GM12878 (cell line): ENCODE measurements at regions not wholly inside any gene's neighbourhood (a gene's known extent, or its start where the extent isn't known, plus 50 kb on each side); places are given as distances from the start of the nearest gene placed in this dataset.

Experiments used
- CEBPB ChIP-seq, 2 experiments: fragments of 150-350 bp in 1 of 2; IDR thresholded peaks; 2 replicates each; pipeline ENCODE4 v1.6.1; 2012 to 2014; ENCODE audit warnings: low read depth in 2 of 2, low read length in 2 of 2, borderline replicate concordance in 1 of 2, inconsistent platforms in 1 of 2
- CHD1 ChIP-seq: IDR thresholded peaks from 2 replicates; pipeline ENCODE4 v1.6.1; 2012; ENCODE audit warnings: low read depth, low read length, improper control_type of control experiment
- CHD2 ChIP-seq: IDR thresholded peaks from 2 replicates; pipeline ENCODE4 v1.6.1; 2011; ENCODE audit warnings: low read depth, low read length, improper control_type of control experiment, borderline replicate concordance
- DPF2 ChIP-seq: fragments of 450-650 bp; IDR thresholded peaks from 2 replicates; pipeline ENCODE4 v1.6.1; 2017; ENCODE audit warnings: mild to moderate bottlenecking
- EP300 ChIP-seq, 2 experiments: fragments of 150-350 bp in 1 of 2; IDR thresholded peaks; 2 replicates each; pipeline ENCODE4 v1.6.1; 2011 to 2012; ENCODE audit warnings: low read depth in 2 of 2, low read length in 2 of 2, borderline replicate concordance in 1 of 2, improper control_type of control experiment in 1 of 2, inconsistent platforms in 1 of 2; ENCODE audit not compliant: control insufficient read depth in 1 of 2
- ESRRA ChIP-seq: IDR thresholded peaks from 2 replicates; pipeline ENCODE4 v1.6.1; 2012; ENCODE audit warnings: mild to moderate bottlenecking, low read length, improper control_type of control experiment
- FOXK2 ChIP-seq: fragments of 450-650 bp; IDR thresholded peaks from 2 replicates; pipeline ENCODE4 v1.6.1; 2017; ENCODE audit warnings: mild to moderate bottlenecking, moderate library complexity
- HCFC1 ChIP-seq: fragments of 150-350 bp; IDR thresholded peaks from 2 replicates; pipeline ENCODE4 v1.6.1; 2014; ENCODE audit warnings: low read length
- IKZF1 ChIP-seq: fragments of 450-650 bp; conservative IDR thresholded peaks from 2 replicates; pipeline ENCODE4 v1.6.1; 2017; ENCODE audit warnings: antibody characterized with exemption, mild to moderate bottlenecking
- KAT2A ChIP-seq: conservative IDR thresholded peaks from 2 replicates; pipeline ENCODE4 v1.6.1; 2011; ENCODE audit warnings: low read depth, low read length; ENCODE audit not compliant: control insufficient read depth
- KDM1A ChIP-seq: fragments of 200-600 bp; sonication (generic); IDR thresholded peaks from 2 replicates; pipeline ENCODE4 v1.6.1; 2016; ENCODE audit warnings: borderline replicate concordance
- MEF2A ChIP-seq: IDR thresholded peaks from 2 replicates; pipeline ENCODE4 v1.6.1; 2011; ENCODE audit warnings: low read depth, mild to moderate bottlenecking, low read length, moderate library complexity; ENCODE audit not compliant: insufficient read depth
- MXI1 ChIP-seq: fragments of 150-350 bp; IDR thresholded peaks from 2 replicates; pipeline ENCODE4 v1.6.1; 2011; ENCODE audit warnings: low read depth, mild to moderate bottlenecking, inconsistent platforms, low read length, improper control_type of control experiment
- NFIC ChIP-seq: IDR thresholded peaks from 2 replicates; pipeline ENCODE4 v1.6.1; 2012; ENCODE audit warnings: low read depth, mild to moderate bottlenecking, inconsistent platforms, low read length, moderate library complexity
- NR2C1 ChIP-seq: fragments of 450-650 bp; IDR thresholded peaks from 2 replicates; pipeline ENCODE4 v1.6.1; 2017; ENCODE audit warnings: antibody characterized with exemption, mild to moderate bottlenecking, moderate library complexity
- NRF1 ChIP-seq: conservative IDR thresholded peaks from 2 replicates; pipeline ENCODE4 v1.6.1; 2011; ENCODE audit warnings: mild to moderate bottlenecking, low read depth, low read length, improper control_type of control experiment
- PAX5 ChIP-seq: IDR thresholded peaks from 2 replicates; pipeline ENCODE4 v1.6.1; 2011; ENCODE audit warnings: low read depth, low read length, borderline replicate concordance
- RBBP5 ChIP-seq: fragments of 200-600 bp; sonication (generic); conservative IDR thresholded peaks from 2 replicates; pipeline ENCODE4 v1.6.1; 2016
- YBX1 ChIP-seq: fragments of 450-650 bp; IDR thresholded peaks from 2 replicates; pipeline ENCODE4 v1.6.1; 2016; ENCODE audit warnings: antibody characterized with exemption
- ZZZ3 ChIP-seq: IDR thresholded peaks from 2 replicates; pipeline ENCODE4 v1.6.1; 2011; ENCODE audit warnings: low read depth; ENCODE audit not compliant: control insufficient read depth, insufficient read length
- TF ChIP-seq, protein P1 (sequence below): fragments of 450-650 bp; IDR thresholded peaks from 2 replicates; pipeline ENCODE4 v1.6.1; 2016; ENCODE audit warnings: mild to moderate bottlenecking
- TF ChIP-seq, protein P2 (sequence below): IDR thresholded peaks from 2 replicates; pipeline ENCODE4 v1.6.1; 2011; ENCODE audit warnings: low read depth, mild to moderate bottlenecking, low read length, moderate library complexity, borderline replicate concordance; ENCODE audit errors: extremely low read depth
- TF ChIP-seq, protein P3 (sequence below): fragments of 450-650 bp; IDR thresholded peaks from 2 replicates; pipeline ENCODE4 v1.6.1; 2017; ENCODE audit warnings: mild to moderate bottlenecking, low read depth, inconsistent platforms; ENCODE audit not compliant: poor library complexity, severe bottlenecking
- TF ChIP-seq, protein P4 (sequence below): fragments of 450-650 bp; IDR thresholded peaks from 2 replicates; pipeline ENCODE4 v1.6.1; 2017; ENCODE audit warnings: antibody characterized with exemption, mild to moderate bottlenecking, moderate library complexity

DNA sequence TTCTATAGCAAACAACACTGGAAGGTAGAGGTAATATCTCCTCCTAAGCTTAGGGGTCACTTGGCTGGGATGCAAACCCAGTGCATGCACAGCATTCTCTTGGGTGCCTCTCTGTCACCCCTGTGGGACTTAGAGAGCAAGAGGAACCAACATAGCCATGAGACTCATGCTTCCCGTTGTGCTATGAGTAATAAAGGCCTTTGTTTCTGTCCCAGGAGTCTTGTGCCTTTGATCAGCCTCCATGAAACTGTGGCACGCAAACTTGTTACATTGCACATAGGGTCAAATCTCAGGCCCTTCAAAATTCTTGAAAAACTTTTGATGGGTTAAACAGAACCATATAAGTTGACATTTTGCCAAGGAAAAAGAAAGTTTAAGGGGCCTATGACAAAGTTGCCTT is 272.8 kb downstream of the TAF11L14 start (continued):
- TF ChIP-seq NR2C1 = no peak
- TF ChIP-seq FOXK2 = no peak
- TF ChIP-seq NRF1 = no peak
- no peak for TF ChIP-seq CHD1
- peak; percentile 37; the same call in 1 of the 2 replicates for TF ChIP-seq NFIC
- TF ChIP-seq MEF2A = no peak
- TF ChIP-seq CHD2 = 0 out of 2 replicates have a peak, but pooled peaks have one; percentile 53
- TF ChIP-seq ZZZ3 = no peak
- TF ChIP-seq, protein P1, sequence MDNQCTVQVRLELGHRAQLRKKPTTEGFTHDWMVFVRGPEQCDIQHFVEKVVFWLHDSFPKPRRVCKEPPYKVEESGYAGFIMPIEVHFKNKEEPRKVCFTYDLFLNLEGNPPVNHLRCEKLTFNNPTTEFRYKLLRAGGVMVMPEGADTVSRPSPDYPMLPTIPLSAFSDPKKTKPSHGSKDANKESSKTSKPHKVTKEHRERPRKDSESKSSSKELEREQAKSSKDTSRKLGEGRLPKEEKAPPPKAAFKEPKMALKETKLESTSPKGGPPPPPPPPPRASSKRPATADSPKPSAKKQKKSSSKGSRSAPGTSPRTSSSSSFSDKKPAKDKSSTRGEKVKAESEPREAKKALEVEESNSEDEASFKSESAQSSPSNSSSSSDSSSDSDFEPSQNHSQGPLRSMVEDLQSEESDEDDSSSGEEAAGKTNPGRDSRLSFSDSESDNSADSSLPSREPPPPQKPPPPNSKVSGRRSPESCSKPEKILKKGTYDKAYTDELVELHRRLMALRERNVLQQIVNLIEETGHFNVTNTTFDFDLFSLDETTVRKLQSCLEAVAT = no peak
- no peak for TF ChIP-seq KDM1A
- TF ChIP-seq KAT2A = no peak
- TF ChIP-seq PAX5 = peak; percentile 95
- TF ChIP-seq RBBP5 = no peak
- TF ChIP-seq, protein P2, sequence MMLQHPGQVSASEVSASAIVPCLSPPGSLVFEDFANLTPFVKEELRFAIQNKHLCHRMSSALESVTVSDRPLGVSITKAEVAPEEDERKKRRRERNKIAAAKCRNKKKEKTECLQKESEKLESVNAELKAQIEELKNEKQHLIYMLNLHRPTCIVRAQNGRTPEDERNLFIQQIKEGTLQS = no peak
- TF ChIP-seq MXI1 = no peak
- no peak for TF ChIP-seq CEBPB (IDR thresholded peaks at IDR 0.05; ENCODE audit: borderline replicate concordance in 1 of 2, low read depth in 2 of 2, low read length in 2 of 2)
- TF ChIP-seq, protein P3, sequence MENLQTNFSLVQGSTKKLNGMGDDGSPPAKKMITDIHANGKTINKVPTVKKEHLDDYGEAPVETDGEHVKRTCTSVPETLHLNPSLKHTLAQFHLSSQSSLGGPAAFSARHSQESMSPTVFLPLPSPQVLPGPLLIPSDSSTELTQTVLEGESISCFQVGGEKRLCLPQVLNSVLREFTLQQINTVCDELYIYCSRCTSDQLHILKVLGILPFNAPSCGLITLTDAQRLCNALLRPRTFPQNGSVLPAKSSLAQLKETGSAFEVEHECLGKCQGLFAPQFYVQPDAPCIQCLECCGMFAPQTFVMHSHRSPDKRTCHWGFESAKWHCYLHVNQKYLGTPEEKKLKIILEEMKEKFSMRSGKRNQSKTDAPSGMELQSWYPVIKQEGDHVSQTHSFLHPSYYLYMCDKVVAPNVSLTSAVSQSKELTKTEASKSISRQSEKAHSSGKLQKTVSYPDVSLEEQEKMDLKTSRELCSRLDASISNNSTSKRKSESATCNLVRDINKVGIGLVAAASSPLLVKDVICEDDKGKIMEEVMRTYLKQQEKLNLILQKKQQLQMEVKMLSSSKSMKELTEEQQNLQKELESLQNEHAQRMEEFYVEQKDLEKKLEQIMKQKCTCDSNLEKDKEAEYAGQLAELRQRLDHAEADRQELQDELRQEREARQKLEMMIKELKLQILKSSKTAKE = no peak
- TF ChIP-seq, protein P4, sequence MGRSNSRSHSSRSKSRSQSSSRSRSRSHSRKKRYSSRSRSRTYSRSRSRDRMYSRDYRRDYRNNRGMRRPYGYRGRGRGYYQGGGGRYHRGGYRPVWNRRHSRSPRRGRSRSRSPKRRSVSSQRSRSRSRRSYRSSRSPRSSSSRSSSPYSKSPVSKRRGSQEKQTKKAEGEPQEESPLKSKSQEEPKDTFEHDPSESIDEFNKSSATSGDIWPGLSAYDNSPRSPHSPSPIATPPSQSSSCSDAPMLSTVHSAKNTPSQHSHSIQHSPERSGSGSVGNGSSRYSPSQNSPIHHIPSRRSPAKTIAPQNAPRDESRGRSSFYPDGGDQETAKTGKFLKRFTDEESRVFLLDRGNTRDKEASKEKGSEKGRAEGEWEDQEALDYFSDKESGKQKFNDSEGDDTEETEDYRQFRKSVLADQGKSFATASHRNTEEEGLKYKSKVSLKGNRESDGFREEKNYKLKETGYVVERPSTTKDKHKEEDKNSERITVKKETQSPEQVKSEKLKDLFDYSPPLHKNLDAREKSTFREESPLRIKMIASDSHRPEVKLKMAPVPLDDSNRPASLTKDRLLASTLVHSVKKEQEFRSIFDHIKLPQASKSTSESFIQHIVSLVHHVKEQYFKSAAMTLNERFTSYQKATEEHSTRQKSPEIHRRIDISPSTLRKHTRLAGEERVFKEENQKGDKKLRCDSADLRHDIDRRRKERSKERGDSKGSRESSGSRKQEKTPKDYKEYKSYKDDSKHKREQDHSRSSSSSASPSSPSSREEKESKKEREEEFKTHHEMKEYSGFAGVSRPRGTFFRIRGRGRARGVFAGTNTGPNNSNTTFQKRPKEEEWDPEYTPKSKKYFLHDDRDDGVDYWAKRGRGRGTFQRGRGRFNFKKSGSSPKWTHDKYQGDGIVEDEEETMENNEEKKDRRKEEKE = no peak
- peak; percentile 76; a peak in 2 of 4 replicates for TF ChIP-seq EP300 (IDR thresholded peaks at IDR 0.05; ENCODE audit: borderline replicate concordance in 1 of 2, control insufficient read depth in 1 of 2, low read depth in 2 of 2, low read length in 2 of 2)
- TF ChIP-seq IKZF1 = 0 out of 2 replicates have a peak, but pooled peaks have one; percentile 32
- TF ChIP-seq DPF2 = peak; percentile 60; the same call in 1 of the 2 replicates
- no peak for TF ChIP-seq YBX1
- TF ChIP-seq ESRRA = no peak
- no peak for TF ChIP-seq HCFC1
